ENCODE measurements at regions not wholly inside any gene's neighbourhood (a gene's known extent, or its start where the extent isn't known, plus 50 kb on each side); places are given as distances from the start of the nearest gene placed in this dataset.

GRCh38 chr1:221072214-221072613 lies 193.0 kb downstream of the HLX start:
- no peak for DNase-seq

- DNase-seq = peak; percentile 66
These were observed 195.1 kb downstream of the HLX start for GRCh38 chr1:221074332-221074731.

- DNase-seq = no peak
These were observed 196.7 kb downstream of the HLX start for GRCh38 chr1:221075911-221076310.

- no peak for DNase-seq
These were observed 197.2 kb downstream of the HLX start for GRCh38 chr1:221076391-221076811.

- DNase-seq = no peak
These were observed 199.2 kb downstream of the HLX start for GRCh38 chr1:221078260-221078965.

- no peak for DNase-seq
These were observed 204.7 kb downstream of the HLX start for GRCh38 chr1:221083902-221084301.

GRCh38 chr1:221084681-221085080 lies 205.4 kb downstream of the HLX start:
- DNase-seq = no peak

- no peak for DNase-seq
These were observed 206.6 kb downstream of the HLX start for GRCh38 chr1:221085701-221086375.

GRCh38 chr1:221087919-221088318 lies 208.7 kb downstream of the HLX start:
- DNase-seq = no peak

GRCh38 chr1:221089273-221089672 lies 210.0 kb downstream of the HLX start:
- no peak for DNase-seq

GRCh38 chr1:221089803-221090202 lies 210.6 kb downstream of the HLX start:
- no peak for DNase-seq

GRCh38 chr1:221093903-221094791 lies 214.9 kb downstream of the HLX start:
- DNase-seq = no peak

GRCh38 chr1:221097479-221098281 lies 218.4 kb downstream of the HLX start:
- DNase-seq = peak; percentile 68

- peak; percentile 38 for DNase-seq
These were observed 219.5 kb downstream of the HLX start for GRCh38 chr1:221098471-221099405.

- no peak for DNase-seq
These were observed 220.7 kb downstream of the HLX start for GRCh38 chr1:221099747-221100595.

GRCh38 chr1:221100611-221101010 lies 221.4 kb downstream of the HLX start:
- DNase-seq = peak; percentile 28

- no peak for DNase-seq
These were observed 222.8 kb downstream of the HLX start for GRCh38 chr1:221101807-221102605.

- DNase-seq = no peak
These were observed 225.4 kb downstream of the HLX start for GRCh38 chr1:221104596-221104995.

GRCh38 chr1:221105578-221105977 lies 226.3 kb downstream of the HLX start:
- no peak for DNase-seq

- no peak for DNase-seq
These were observed 227.4 kb downstream of the HLX start for GRCh38 chr1:221106616-221107015.

Data from hematopoietic multipotent progenitor cell treated with erythropoietin and hydrocortisone succinate and interleukin-3 and kit ligand, for 6 days (in vitro differentiated cells).